Stimulated activated effector memory CD8-positive, alpha-beta T cell treated with anti-CD3 and anti-CD28 coated beads, Interleukin-12 subunit alpha, Interleukin-12 subunit beta, amount 100 ng/mL, for 72 hours (primary cell): ENCODE measurements at regions not wholly inside any gene's neighbourhood (a gene's known extent, or its start where the extent isn't known, plus 50 kb on each side); places are given as distances from the start of the nearest gene placed in this dataset.
"Not testable (repeated sequence)": the region's sequence is repeated elsewhere in the genome, so short reads cannot be mapped to it uniquely, and the experiment has no call there.

Source experiments
- ATAC-seq: fragments of 150-1000 bp; cut with Tn5 transposase; 2 replicates; pipeline ENCODE4 v1.10.0; 2021
- DNase-seq, 2 donors: peaks; one replicate each; pipeline ENCODE4 v3.0.0; 2021 to 2022; ENCODE audit warnings: low spot score in 2 of 2
- H3K27ac Mint-ChIP-seq: one replicate; pipeline ENCODE4 v1.8.0; 2022; ENCODE audit warnings: mild to moderate bottlenecking, mixed read lengths
- H3K36me3 Mint-ChIP-seq: one replicate; pipeline ENCODE4 v1.8.0; 2022; ENCODE audit warnings: mild to moderate bottlenecking, mixed read lengths
- H3K4me1 Mint-ChIP-seq: one replicate; pipeline ENCODE4 v1.8.0; 2022; ENCODE audit warnings: mixed read lengths
- H3K4me3 Mint-ChIP-seq: one replicate; pipeline ENCODE4 v1.8.0; 2022; ENCODE audit warnings: mild to moderate bottlenecking, mixed read lengths
- H3K9me3 Mint-ChIP-seq: one replicate; pipeline ENCODE4 v1.8.0; 2022; ENCODE audit warnings: mixed read lengths

DNA sequence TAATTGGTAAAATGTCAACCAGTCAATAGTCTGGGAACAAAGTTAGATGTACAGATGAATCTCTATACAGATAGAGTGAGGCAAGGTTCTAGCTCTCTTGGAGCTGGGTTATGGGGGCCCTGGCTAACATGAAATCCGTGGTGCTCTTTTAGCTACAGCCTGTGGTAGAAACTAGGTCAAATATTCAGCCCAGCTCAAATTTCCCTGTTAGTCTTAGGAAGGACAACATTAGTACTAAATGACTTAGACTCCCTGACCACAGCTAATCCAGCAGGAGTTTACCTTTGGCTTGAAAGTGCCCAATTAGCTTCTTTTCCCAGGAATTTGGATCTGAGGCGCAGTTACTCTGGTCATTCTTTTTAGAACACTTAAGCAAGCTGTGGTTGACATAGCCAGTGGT, 170.5 kb downstream of the DMRTA1 start:
- Mint-ChIP-seq H3K27ac (no peak overlapping the region), H3K36me3 (no peaks in the 10 kb centered on the region), H3K9me3 (peaks cover 14% of the 10 kb centered on the region), H3K4me1 (no peaks in the 10 kb centered on the region), H3K4me3 (no peak overlapping the region)
- ATAC-seq (no peak), DNase-seq (no peak)

DNA sequence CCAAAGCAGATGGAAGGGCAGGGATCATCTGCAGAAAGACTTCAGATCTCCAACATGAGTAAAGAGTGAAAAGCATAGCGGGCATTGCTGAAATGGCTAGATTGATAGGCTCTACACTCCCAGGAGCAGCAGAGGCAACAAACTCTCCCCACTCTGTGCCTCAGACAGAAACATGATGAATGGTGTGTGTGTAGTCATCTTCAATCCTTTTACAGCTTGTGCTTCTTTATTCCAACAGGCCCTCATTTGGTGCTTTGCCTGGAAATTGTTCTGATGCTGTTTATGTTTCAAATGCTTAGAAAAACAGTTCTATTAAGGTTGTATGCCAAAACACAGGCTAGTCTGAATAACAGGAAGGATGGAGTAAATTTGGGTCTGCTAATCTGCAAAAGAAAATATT, 176.2 kb downstream of the DMRTA1 start:
- Mint-ChIP-seq H3K27ac (no peak overlapping the region), H3K4me3 (no peak overlapping the region), H3K36me3 (no peaks in the 10 kb centered on the region), H3K4me1 (no peaks in the 10 kb centered on the region), H3K9me3 (peaks cover 20% of the 10 kb centered on the region)
- DNase-seq (no peak), ATAC-seq (no peak)

DNA sequence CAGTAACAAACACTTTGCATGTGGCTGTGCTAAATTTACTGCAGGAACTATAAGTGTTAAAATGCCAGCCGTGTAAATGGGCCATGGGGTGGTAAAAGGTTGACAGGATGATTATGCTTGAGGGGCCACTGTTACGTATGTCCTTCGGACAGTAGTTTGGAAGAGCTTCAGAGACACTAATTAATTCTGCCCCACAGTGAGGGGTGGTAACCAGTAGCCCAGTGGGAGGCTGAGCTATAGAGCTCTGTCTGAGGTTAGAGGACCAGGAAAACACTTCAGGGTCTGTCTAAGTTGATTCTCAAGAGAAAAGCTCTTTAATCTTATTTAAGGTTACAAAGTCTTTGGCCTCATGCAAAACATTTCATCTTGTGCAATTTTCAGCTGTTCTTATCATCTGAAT, 176.6 kb downstream of the DMRTA1 start:
- no peaks in the 10 kb centered on the region for H3K4me1 Mint-ChIP-seq
- ATAC-seq: no peak
- H3K27ac Mint-ChIP-seq: no peak overlapping the region
- H3K9me3 Mint-ChIP-seq: peaks cover 20% of the 10 kb centered on the region
- H3K36me3 Mint-ChIP-seq: no peaks in the 10 kb centered on the region
- H3K4me3 Mint-ChIP-seq: no peak overlapping the region
- no peak for DNase-seq

DNA sequence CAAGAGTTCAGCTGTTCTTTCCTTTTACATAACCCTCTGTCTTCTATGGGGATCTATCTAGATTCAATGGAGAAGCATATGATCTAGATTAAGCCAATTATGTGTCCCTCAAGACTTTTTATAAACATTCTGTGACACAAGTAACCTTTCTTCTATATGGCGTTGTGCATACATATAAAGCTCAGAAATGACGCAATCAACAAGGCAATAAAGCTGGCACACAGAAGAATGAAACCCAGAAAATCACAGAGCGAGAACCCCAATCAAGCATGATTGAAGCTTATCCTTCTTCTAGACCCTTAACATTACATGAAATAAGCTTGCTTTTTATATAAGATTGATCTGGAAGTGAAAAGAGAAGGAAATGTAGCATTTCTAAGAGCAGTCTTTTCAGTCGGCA, 178.9 kb downstream of the DMRTA1 start:
- no peak for ATAC-seq
- H3K4me3 Mint-ChIP-seq: no peak overlapping the region
- no peak overlapping the region for H3K27ac Mint-ChIP-seq
- H3K36me3 Mint-ChIP-seq: no peaks in the 10 kb centered on the region
- H3K4me1 Mint-ChIP-seq: no peaks in the 10 kb centered on the region
- H3K9me3 Mint-ChIP-seq: peaks cover 28% of the 10 kb centered on the region
- DNase-seq: no peak

DNA sequence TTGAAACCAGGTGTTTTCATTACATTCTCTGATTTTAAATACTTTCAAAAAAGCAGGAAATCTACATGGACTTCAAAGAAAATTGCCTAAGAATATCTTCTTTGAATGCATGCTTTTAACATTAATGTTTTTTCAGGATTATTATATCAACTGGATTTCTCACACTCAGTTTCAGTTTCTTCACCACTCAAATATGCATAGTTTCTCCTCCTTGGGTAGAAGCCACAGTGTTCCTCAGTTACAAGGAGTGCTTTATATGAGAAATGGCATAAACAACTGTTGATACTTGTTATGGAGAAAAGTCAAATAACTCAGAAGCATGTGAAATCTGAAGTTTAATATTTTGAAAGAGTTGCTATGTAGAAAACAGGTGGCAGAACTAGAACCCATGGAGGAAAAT, 196.9 kb downstream of the DMRTA1 start:
- Mint-ChIP-seq H3K4me3 (no peak overlapping the region), H3K36me3 (no peaks in the 10 kb centered on the region), H3K9me3 (peaks cover 3% of the 10 kb centered on the region), H3K4me1 (no peaks in the 10 kb centered on the region), H3K27ac (no peak overlapping the region)
- DNase-seq (no peak), ATAC-seq (no peak)

DNA sequence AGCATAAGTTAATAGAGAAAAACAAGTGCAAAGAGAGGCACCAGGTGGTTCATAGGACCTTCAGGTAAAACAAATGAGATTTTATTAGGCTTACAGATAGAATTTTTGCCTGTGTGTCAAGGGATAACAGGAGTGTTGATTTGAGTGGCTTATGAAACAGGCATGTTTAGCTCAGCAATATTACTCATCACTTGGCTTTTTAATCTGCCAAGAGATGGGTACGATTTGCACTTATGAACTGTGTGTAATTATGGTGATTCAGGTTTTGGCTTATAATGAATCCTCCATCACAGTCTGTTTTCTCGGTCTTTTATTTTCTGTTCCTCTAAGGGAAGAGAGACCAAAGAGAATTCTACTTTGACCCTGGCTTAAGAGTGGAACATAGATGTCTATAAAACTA, 199.3 kb downstream of the DMRTA1 start:
- ATAC-seq (no peak), DNase-seq (no peak)
- Mint-ChIP-seq H3K4me3 (no peak overlapping the region), H3K4me1 (no peaks in the 10 kb centered on the region), H3K36me3 (no peaks in the 10 kb centered on the region), H3K27ac (no peak overlapping the region), H3K9me3 (peaks cover 11% of the 10 kb centered on the region)

DNA sequence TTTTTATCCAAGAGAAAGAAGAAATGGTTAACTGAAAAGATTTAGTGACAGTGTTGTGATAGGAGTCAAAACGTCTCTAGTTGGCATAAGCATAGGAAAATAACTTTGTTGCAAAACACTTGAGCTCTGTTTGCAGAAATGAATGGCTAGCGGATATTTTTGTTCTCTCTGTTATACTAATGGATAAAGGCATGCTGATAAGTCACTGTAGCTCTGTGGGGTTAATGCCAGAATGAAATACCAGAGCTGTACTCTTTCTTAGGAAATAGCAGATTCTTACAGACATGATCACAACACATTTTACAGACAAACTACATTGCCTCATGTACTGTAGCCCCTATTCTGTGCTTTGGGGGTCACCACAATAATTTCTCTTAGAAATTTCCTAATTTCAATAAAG, 202.8 kb downstream of the DMRTA1 start:
- no peaks in the 10 kb centered on the region for H3K4me1 Mint-ChIP-seq
- ATAC-seq: no peak
- H3K4me3 Mint-ChIP-seq: no peak overlapping the region
- H3K27ac Mint-ChIP-seq: no peak overlapping the region
- no peak for DNase-seq
- H3K9me3 Mint-ChIP-seq: peaks cover 16% of the 10 kb centered on the region
- no peaks in the 10 kb centered on the region for H3K36me3 Mint-ChIP-seq

DNA sequence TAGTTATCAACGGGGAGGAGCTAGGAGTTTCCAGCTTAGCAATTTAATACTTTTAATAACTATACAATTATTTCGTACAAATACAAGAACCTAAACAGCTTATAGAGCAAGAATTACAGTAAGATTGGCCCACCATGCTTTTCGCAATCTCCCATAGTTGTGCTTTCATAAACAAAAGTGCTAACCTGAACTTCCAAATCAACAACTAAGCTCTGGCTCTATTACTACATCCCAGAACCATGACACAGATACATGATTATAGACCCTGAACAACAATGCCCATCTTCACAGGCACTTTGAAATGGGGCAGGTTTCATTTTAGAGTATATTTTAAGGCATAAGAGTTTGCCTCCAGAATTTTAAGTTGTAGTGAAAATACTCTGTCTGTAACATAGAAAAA, 203.5 kb downstream of the DMRTA1 start:
- no peak overlapping the region for H3K4me3 Mint-ChIP-seq
- ATAC-seq: no peak
- H3K27ac Mint-ChIP-seq: no peak overlapping the region
- no peaks in the 10 kb centered on the region for H3K4me1 Mint-ChIP-seq
- H3K9me3 Mint-ChIP-seq: peaks cover 16% of the 10 kb centered on the region
- H3K36me3 Mint-ChIP-seq: no peaks in the 10 kb centered on the region
- no peak for DNase-seq

DNA sequence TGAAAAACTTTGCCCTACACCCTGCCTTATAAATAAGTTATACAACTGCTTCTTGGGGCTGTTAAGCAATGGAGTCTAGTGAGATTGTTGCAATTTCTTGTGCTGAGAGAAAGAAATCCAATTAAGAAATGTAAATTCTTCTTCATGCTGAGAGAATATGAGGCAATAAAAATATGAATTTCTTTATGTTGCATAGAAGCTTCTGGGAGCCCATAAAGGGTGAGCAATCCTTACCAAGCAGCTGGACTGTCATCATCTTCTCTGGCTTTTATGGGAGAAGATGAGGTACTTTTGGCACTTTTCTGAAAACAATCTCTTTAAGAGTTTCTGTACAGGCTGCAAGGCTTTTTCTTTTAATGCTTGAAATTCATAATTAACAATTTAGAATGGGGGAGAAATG, 204.3 kb downstream of the DMRTA1 start:
- DNase-seq (no peak), ATAC-seq (no peak)
- Mint-ChIP-seq H3K27ac (no peak overlapping the region), H3K9me3 (peaks cover 16% of the 10 kb centered on the region), H3K4me1 (no peaks in the 10 kb centered on the region), H3K36me3 (no peaks in the 10 kb centered on the region), H3K4me3 (no peak overlapping the region)

DNA sequence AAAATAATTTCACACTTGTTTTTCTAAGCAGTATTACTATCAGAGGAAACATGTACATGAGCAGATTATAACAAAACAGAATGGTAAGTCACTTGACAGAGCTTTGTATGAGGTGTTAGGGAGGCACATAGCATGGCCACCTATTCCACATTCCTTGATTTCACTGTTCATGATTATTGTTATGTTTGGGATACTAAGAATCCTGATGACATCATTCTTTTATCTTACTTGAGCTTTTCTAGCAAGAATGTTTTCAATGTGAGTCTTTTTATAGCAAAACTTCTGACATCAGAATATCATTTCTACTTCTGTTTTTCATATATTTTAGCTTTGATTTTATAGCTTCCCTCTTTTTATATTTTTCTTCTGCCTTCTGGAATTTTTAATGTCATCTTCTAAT, 208.2 kb downstream of the DMRTA1 start:
- Mint-ChIP-seq H3K4me3 (no peak overlapping the region), H3K36me3 (no peaks in the 10 kb centered on the region), H3K9me3 (peaks cover 10% of the 10 kb centered on the region), H3K27ac (no peak overlapping the region), H3K4me1 (no peaks in the 10 kb centered on the region)
- DNase-seq (no peak), ATAC-seq (no peak)

DNA sequence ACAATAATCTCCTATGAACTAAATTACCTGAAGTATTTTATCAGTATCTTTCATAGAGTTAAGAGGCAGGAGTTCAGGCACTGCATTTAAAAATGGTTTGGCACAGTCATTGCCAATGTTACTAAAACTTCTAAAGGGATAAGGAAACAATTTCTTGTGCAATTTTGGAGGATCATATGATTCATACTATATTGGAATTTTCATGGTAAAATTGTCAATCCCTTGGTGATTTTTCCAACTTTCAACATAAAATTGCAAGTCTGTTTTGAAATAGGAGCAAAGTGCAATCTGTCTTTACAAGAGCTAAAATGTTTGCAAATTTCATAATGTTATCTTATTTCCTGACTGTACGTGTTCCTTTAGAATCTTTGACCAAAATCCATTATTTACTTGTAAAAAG, 211.1 kb downstream of the DMRTA1 start:
- H3K36me3 Mint-ChIP-seq: no peaks in the 10 kb centered on the region
- H3K4me3 Mint-ChIP-seq: no peak overlapping the region
- H3K27ac Mint-ChIP-seq: no peak overlapping the region
- DNase-seq (no peak), ATAC-seq (no peak)
- H3K9me3 Mint-ChIP-seq: peaks cover 6% of the 10 kb centered on the region
- H3K4me1 Mint-ChIP-seq: no peaks in the 10 kb centered on the region

DNA sequence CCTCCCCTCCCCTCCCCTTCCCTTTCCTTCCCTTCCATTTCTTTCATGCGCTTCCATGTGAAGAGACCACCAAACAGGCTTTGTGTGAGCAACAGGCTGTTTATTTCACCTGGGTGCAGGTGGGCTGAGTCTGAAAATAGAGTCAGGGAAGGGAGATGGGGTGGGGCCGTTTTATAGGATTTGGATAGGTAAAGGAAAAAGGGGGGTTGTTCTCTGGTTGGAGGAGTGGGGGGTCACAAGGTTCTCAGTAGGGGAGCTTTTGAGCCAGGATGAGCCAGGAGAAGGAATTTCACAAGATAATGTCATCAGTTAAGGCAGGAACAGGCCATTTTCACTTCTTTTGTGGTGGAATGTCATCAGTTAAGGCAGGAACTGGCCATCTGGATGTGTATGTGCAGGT, 211.9 kb downstream of the DMRTA1 start:
- not testable (repeated sequence) for H3K27ac Mint-ChIP-seq, H3K4me3 Mint-ChIP-seq, H3K36me3 Mint-ChIP-seq, H3K9me3 Mint-ChIP-seq, ATAC-seq, H3K4me1 Mint-ChIP-seq, DNase-seq

DNA sequence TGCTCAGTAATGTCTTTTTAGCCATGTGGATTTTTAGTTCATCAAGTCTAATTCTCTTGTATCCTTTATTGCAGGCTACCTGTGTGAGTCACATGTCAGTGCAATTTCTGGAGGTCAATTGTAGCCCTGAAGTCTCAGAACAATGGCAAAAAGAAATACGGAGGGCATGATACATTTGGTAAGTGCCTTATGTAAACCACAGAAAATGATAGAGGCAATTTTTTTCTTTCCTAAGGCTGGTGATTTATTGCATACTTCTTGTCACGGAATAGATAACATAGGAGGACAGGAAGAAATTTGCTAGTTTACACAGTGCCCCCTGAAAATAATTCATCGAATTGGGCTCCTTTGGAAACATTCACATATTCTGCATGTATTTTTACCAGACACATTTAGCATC, 235.9 kb downstream of the DMRTA1 start:
- Mint-ChIP-seq H3K4me3 (no peak overlapping the region), H3K36me3 (no peaks in the 10 kb centered on the region), H3K27ac (no peak overlapping the region), H3K9me3 (peaks cover 9% of the 10 kb centered on the region), H3K4me1 (no peaks in the 10 kb centered on the region)
- ATAC-seq (no peak), DNase-seq (no peak)

DNA sequence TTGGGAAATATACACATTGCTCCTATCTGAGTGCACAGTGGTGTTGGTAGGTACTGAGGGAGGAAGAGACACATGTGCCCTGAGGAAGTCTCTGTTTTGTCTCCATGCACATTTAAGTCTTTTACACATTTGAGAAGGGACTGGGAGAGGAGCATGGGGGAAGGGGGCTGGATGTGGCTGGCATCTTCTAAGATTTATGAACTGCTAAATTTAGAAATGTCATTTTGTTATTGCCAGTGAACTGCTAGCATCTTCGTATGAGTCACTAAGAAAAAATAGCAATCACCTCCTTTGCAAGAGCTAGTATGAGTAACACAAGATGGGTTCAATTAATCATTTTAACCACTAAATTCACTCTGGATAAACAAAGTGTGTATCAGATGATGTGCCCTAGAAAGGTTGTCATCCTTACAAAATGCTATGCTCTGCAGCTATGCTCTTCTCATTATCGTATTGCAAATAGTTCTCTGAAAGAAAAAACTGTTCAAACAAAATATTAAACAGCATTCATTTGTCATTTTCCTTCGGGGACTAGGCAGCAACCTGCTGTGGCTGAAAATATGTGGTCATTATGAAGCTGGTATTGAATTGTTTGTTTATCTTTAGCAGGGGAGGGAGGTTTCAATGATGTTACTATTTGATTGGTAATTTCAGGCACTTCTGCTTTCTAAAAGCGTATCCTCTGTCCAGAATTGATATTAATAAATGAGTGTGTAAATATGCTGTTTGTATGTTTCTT, 236.5 kb downstream of the DMRTA1 start:
- peaks cover 7% of the 10 kb centered on the region for H3K9me3 Mint-ChIP-seq
- no peak overlapping the region for H3K27ac Mint-ChIP-seq
- no peaks in the 10 kb centered on the region for H3K4me1 Mint-ChIP-seq

DNA sequence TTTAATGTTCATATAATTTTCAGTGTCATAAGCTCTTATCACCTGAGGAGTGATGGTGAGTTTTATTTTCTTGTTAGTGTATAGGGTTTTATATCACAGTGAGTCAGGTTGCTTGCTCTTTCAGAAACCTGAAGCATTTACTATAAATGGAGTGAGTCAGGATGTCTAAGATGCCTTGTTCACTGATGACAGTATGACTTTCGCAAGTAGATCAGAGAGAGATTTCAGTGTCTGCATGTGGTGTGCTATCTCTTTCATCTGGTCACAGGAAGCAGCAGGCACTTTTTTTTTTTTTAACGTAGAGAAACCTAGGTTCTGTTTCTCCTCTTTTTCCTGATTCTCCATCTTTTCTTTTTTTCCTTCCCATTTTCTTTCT, 237.1 kb downstream of the DMRTA1 start:
- H3K4me1 Mint-ChIP-seq: no peaks in the 10 kb centered on the region
- no peak overlapping the region for H3K4me3 Mint-ChIP-seq
- no peak for DNase-seq
- ATAC-seq: peak; percentile 51
- peaks cover 5% of the 10 kb centered on the region for H3K9me3 Mint-ChIP-seq
- H3K27ac Mint-ChIP-seq: no peak overlapping the region
- H3K36me3 Mint-ChIP-seq: no peaks in the 10 kb centered on the region

More for the DNA sequence above, 236.5 kb downstream of the DMRTA1 start:
- DNase-seq (no peak), ATAC-seq (peak; percentile 48)
- Mint-ChIP-seq H3K36me3 (no peaks in the 10 kb centered on the region), H3K4me3 (no peak overlapping the region)

DNA sequence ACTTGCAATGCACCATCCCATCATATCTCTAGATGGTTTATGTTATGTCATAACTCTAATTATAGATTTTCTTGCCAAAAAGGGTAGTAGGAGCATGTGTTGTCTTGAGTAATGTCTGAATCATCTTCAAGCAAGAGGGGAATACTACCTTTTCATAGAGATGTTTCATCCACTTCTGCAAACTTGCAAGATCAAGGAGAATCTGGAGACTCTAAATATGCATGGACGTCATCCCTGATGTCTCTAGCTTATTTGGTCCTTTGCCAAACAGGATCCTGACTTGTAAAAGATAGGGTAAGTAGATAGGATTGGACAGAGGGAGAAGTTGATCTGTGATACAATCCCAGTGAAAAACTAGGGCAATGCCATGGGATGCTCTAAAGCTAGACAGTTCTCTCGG, 246.5 kb downstream of the DMRTA1 start:
- H3K27ac Mint-ChIP-seq: no peak overlapping the region
- no peaks in the 10 kb centered on the region for H3K4me1 Mint-ChIP-seq
- no peaks in the 10 kb centered on the region for H3K36me3 Mint-ChIP-seq
- no peak overlapping the region for H3K4me3 Mint-ChIP-seq
- ATAC-seq (no peak), DNase-seq (no peak)
- peaks cover 7% of the 10 kb centered on the region for H3K9me3 Mint-ChIP-seq

DNA sequence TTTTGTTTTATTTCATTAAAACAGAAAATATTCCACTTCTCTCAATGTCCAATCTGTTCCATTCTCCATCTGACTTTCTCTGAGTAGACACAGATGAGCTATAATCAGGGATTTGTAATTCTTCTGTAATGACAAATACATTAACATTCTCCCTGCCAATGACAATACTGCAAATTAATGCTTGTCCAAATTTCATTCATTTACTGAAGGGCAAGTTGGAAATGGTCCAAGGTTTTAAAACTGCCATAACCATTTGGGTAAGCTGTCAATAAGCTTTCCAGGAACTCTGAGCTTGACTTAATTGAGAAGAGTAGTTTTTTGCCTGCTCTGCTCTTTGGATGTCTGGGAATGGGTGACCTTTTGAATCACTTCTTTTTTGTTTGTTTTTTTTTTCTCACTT, 253.5 kb downstream of the DMRTA1 start:
- no peak overlapping the region for H3K4me3 Mint-ChIP-seq
- H3K36me3 Mint-ChIP-seq: no peaks in the 10 kb centered on the region
- no peak overlapping the region for H3K27ac Mint-ChIP-seq
- DNase-seq: no peak
- no peaks in the 10 kb centered on the region for H3K4me1 Mint-ChIP-seq
- peaks cover 10% of the 10 kb centered on the region for H3K9me3 Mint-ChIP-seq
- ATAC-seq: no peak
